K562 (cell line): ENCODE measurements at regions not wholly inside any gene's neighbourhood (a gene's known extent, or its start where the extent isn't known, plus 50 kb on each side); places are given as distances from the start of the nearest gene placed in this dataset.

Source experiments
- ATAC-seq: fragments of 200-7000 bp; cut with Tn5 transposase; 3 replicates; pipeline ENCODE4 v1.9.1; 2020; ENCODE audit warnings: moderate library complexity
- BruUV-seq: library from RNA; stranded (reverse); fragments of 400-500 nt; replicated peaks from 2 replicates; lab custom pipeline; 2021; lab: Mats Ljungman, UMichigan
- CTCF ChIA-PET: fragments of 300-600 bp; formaldehyde crosslinking; extraction: SDS; loops from one replicate; lab custom pipeline; 2021; ENCODE audit warnings: low intra/inter-chr PET ratio; lab: Yijun Ruan, JAX
- POLR2A ChIA-PET: fragments of 300-600, 350-650 bp; sonication (Branson Sonifier 250); formaldehyde crosslinking; extraction: SDS; loops from one replicate; lab custom pipeline; 2021; ENCODE audit warnings: antibody characterized with exemption, inconsistent platforms; lab: Yijun Ruan, JAX
- DNase-seq, 4 experiments: peaks; one replicate each; pipeline versions ENCODE4 v3.0.0 to v3.0.0-alpha.2; 2011 to 2018; ENCODE audit warnings: low spot score in 3 of 4, mixed read lengths in 3 of 4; ENCODE audit errors: extremely low read depth in 1 of 4
- FAIRE-seq: peaks from 2 replicates; lab custom pipeline; 2011; peaks lifted over from hg19 to GRCh38; lab: Jason Lieb, UNC
- H2AFZ ChIP-seq: 2 replicates; pipeline ENCODE4 v1.6.0; 2011; ENCODE audit warnings: low read depth, low read length, control low read depth, inconsistent platforms
- H3K27ac ChIP-seq: fragments of 200-600 bp; 3 replicates; pipeline ENCODE4 v1.8.0; 2011; ENCODE audit warnings: low read depth, mild to moderate bottlenecking, control low read depth, inconsistent platforms, low read length, moderate library complexity, mixed read lengths; ENCODE audit errors: extremely low read depth
- H3K27me3 ChIP-seq, 2 experiments: fragments of 300-600 bp in 1 of 2; 2 replicates in 1 of 2; 3 replicates in 1 of 2; pipeline versions ENCODE4 v1.6.0 to v1.8.0; 2011; ENCODE audit warnings: inconsistent platforms in 2 of 2, low read length in 2 of 2, mild to moderate bottlenecking in 1 of 2, mixed read lengths in 1 of 2, moderate library complexity in 1 of 2; ENCODE audit not compliant: control insufficient read depth in 2 of 2, insufficient read depth in 2 of 2
- H3K36me3 ChIP-seq: fragments of 300-600 bp; 3 replicates; pipeline ENCODE4 v1.8.0; 2011; ENCODE audit warnings: mild to moderate bottlenecking, low read length, inconsistent platforms; ENCODE audit not compliant: control insufficient read depth, insufficient read depth
- H3K4me1 ChIP-seq, 2 experiments: fragments of 200-600 bp in 1 of 2; replicated peaks in 1 of 2; 2 replicates in 1 of 2; 3 replicates in 1 of 2; pipeline versions ENCODE4 v1.5.1 to v1.8.0; 2011; ENCODE audit warnings: inconsistent platforms in 2 of 2, low read length in 2 of 2, mild to moderate bottlenecking in 1 of 2, mixed read lengths in 1 of 2, moderate library complexity in 1 of 2; ENCODE audit not compliant: control insufficient read depth in 2 of 2, insufficient read depth in 2 of 2
- H3K4me2 ChIP-seq: 2 replicates; pipeline ENCODE4 v1.6.1; 2011; ENCODE audit warnings: low read length, control low read depth, inconsistent platforms, mixed read lengths; ENCODE audit not compliant: insufficient read depth
- H3K4me3 ChIP-seq: fragments of 200-600 bp; sonication (generic), shearing (Covaris generic); 2 replicates; pipeline ENCODE4 v1.5.1; 2016; ENCODE audit warnings: control low read depth, inconsistent platforms
- H3K79me2 ChIP-seq: fragments of 200-600 bp; 3 replicates; pipeline ENCODE4 v1.8.0; 2011; ENCODE audit warnings: low read length, inconsistent platforms; ENCODE audit not compliant: control insufficient read depth, insufficient read depth
- H3K9ac ChIP-seq, 2 experiments: 2 replicates each; pipeline versions ENCODE4 v1.6.0 to v1.6.1; 2011; ENCODE audit warnings: low read depth in 2 of 2, low read length in 2 of 2, control low read depth in 1 of 2, inconsistent platforms in 1 of 2, mild to moderate bottlenecking in 1 of 2, mixed read lengths in 1 of 2; ENCODE audit not compliant: insufficient read depth in 1 of 2
- H3K9me1 ChIP-seq: one replicate; pipeline ENCODE4 v1.6.0; 2011; ENCODE audit warnings: inconsistent platforms, mild to moderate bottlenecking, low read length, moderate library complexity; ENCODE audit not compliant: control insufficient read depth, insufficient read depth
- H3K9me3 ChIP-seq: replicated peaks from 2 replicates; pipeline ENCODE4 v1.5.1; 2011; ENCODE audit warnings: low read depth, low read length, inconsistent platforms; ENCODE audit not compliant: control insufficient read depth, insufficient read depth
- H4K20me1 ChIP-seq: replicated peaks from 2 replicates; pipeline ENCODE4 v1.6.1; 2011; ENCODE audit warnings: low read length, inconsistent platforms, mixed read lengths; ENCODE audit not compliant: control insufficient read depth, insufficient read depth
- GTF2E2 ChIP-seq: fragments of 200-800 bp; sonication (Bioruptor generic); IDR thresholded peaks from 2 replicates; pipeline ENCODE4 v1.6.1; 2016; ENCODE audit warnings: missing genetic modification characterization, missing compliant biosample characterization
- LEF1 ChIP-seq: fragments of 450-650 bp; IDR thresholded peaks from 2 replicates; pipeline ENCODE4 v1.6.1; 2016; ENCODE audit warnings: mild to moderate bottlenecking
- MIER1 ChIP-seq: fragments of 450-650 bp; IDR thresholded peaks from 2 replicates; pipeline ENCODE4 v1.6.1; 2016; ENCODE audit warnings: antibody characterized with exemption, mild to moderate bottlenecking, low read depth
- POLR2AphosphoS5 ChIP-seq: IDR thresholded peaks from 2 replicates; pipeline ENCODE4 v1.6.1; 2011; ENCODE audit warnings: mild to moderate bottlenecking, low read depth, low read length, moderate library complexity; ENCODE audit not compliant: control insufficient read depth, insufficient read depth
- PRMT5 ChIP-seq: sonication (generic); formaldehyde crosslinking; IDR thresholded peaks from 2 replicates; pipeline ENCODE4 v1.5.0; 2020; ENCODE audit warnings: missing genetic modification reagents
- PTBP1 ChIP-seq: fragments of 200-400 bp; formaldehyde crosslinking; IDR thresholded peaks from 2 replicates; pipeline ENCODE4 v1.6.1; 2017; ENCODE audit warnings: low read depth, low read length
- RBM17 ChIP-seq: fragments of 200-400 bp; formaldehyde crosslinking; IDR thresholded peaks from 2 replicates; pipeline ENCODE4 v1.6.1; 2017; ENCODE audit warnings: low read depth, mild to moderate bottlenecking, low read length, borderline replicate concordance
- TAF15 ChIP-seq: fragments of 200-400 bp; formaldehyde crosslinking; IDR thresholded peaks from 2 replicates; pipeline ENCODE4 v1.6.1; 2017; ENCODE audit warnings: mild to moderate bottlenecking, low read depth, low read length, moderate library complexity
- TAF9B ChIP-seq: fragments of 450-650 bp; IDR thresholded peaks from 2 replicates; pipeline ENCODE4 v1.6.1; 2018; ENCODE audit warnings: mild to moderate bottlenecking; ENCODE audit not compliant: partially characterized antibody
- ZBED1 ChIP-seq: IDR thresholded peaks from 2 replicates; pipeline ENCODE4 v1.6.1; 2014
- ZNF311 ChIP-seq: fragments of 250-450 bp; sonication (Bioruptor Pico); IDR thresholded peaks from 2 replicates; pipeline ENCODE4 v1.4.0; 2020; ENCODE audit warnings: mild to moderate bottlenecking, moderate library complexity
- WGBS: fragments of 100-300 bp; shearing (Covaris generic); methylation state at CpG from one replicate; pipeline ENCODE4 v1.1.6; 2016; ENCODE audit warnings: low coverage, mixed read lengths; ENCODE audit not compliant: insufficient coverage; ENCODE audit errors: missing lambda C conversion rate; 5-methylcytosine and 5-hydroxymethylcytosine counted together
- in situ Hi-C: fragments of 300-500 bp; cut with MboI; formaldehyde crosslinking; loops from 4 replicates; pipeline ENCODE4 v1.15.0; 2018; ENCODE audit warnings: inconsistent platforms, mixed read lengths
- intact Hi-C: fragments of 100-400 bp; cut with micrococcal nuclease; formaldehyde crosslinking; loops from 2 replicates; pipeline ENCODE4 v1.14.2; 2022
- TF ChIP-seq, protein P1 (sequence below): fragments of 250-450 bp; sonication (Bioruptor Pico); IDR thresholded peaks from 2 replicates; pipeline ENCODE4 v1.5.1; 2021; ENCODE audit warnings: mild to moderate bottlenecking
- TF ChIP-seq, protein P2 (sequence below): sonication (generic); formaldehyde crosslinking; IDR thresholded peaks from 2 replicates; pipeline ENCODE4 v1.8.1; 2023; ENCODE audit warnings: mild to moderate bottlenecking, missing genetic modification reagents

DNA sequence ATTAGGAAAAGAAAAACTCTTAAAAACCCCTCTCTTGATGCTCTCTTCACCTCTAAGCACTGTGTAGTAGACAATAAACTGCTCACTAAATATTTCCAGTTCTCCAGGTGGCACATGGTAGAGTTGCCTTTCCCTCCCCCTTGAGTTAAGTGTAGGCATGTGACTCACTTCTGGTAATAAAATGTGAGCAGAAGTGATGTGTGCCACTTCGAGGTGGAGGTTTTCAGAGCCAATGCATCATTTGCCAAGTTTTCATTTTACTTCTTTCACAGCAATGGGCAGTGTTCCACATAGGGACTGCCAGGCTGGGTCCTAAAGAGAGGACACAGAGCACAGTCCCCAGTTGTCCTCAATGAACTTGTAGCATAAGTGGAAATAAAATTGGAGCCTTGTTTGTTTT, 131.6 kb upstream of the NPY start:
- no peak overlapping the region for H3K27ac ChIP-seq
- H2AFZ ChIP-seq, result no peak overlapping the region
- 0% methylated on average over 1 of the region's 1 CpG for WGBS
- no peaks in the 10 kb centered on the region for H3K9me1 ChIP-seq
- H3K9me3 ChIP-seq, result no peaks in the 10 kb centered on the region
- ChIA-PET POLR2A (interaction anchor here (0.6 kb wide), 1 partner anchor 1158 kb away, joined by 3 read pairs; no protein-coding TSS in a partner anchor), CTCF (no interaction called here)
- H3K4me1 ChIP-seq, result no peaks in the 10 kb centered on the region
- intact Hi-C loops (no loop called here), in situ Hi-C loops (no loop called here)
- FAIRE-seq (no peak), DNase-seq (no peak), ATAC-seq (no peak)
- BruUV-seq, result no TSS peak
- no peak overlapping the region for H3K4me2 ChIP-seq
- no peaks in the 10 kb centered on the region for H3K36me3 ChIP-seq
- H3K4me3 ChIP-seq, result no peak overlapping the region
- H3K9ac ChIP-seq, result no peak overlapping the region
- TF ChIP-seq TAF15, result no peak
- TF ChIP-seq, protein P1, sequence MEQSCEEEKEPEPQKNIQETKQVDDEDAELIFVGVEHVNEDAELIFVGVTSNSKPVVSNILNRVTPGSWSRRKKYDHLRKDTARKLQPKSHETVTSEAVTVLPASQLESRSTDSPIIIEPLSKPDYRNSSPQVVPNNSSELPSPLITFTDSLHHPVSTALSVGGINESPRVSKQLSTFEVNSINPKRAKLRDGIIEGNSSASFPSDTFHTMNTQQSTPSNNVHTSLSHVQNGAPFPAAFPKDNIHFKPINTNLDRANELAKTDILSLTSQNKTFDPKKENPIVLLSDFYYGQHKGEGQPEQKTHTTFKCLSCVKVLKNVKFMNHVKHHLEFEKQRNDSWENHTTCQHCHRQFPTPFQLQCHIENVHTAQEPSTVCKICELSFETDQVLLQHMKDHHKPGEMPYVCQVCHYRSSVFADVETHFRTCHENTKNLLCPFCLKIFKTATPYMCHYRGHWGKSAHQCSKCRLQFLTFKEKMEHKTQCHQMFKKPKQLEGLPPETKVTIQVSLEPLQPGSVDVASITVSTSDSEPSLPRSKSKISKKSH (CRISPR knock-in tag), result no peak
- TF ChIP-seq POLR2AphosphoS5, result no peak
- no peak for TF ChIP-seq TAF9B
- TF ChIP-seq, protein P2, sequence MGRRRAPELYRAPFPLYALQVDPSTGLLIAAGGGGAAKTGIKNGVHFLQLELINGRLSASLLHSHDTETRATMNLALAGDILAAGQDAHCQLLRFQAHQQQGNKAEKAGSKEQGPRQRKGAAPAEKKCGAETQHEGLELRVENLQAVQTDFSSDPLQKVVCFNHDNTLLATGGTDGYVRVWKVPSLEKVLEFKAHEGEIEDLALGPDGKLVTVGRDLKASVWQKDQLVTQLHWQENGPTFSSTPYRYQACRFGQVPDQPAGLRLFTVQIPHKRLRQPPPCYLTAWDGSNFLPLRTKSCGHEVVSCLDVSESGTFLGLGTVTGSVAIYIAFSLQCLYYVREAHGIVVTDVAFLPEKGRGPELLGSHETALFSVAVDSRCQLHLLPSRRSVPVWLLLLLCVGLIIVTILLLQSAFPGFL (CRISPR knock-in tag), result no peak
- no peak for TF ChIP-seq ZNF311 (CRISPR knock-in tag)
- TF ChIP-seq RBM17, result no peak
- TF ChIP-seq MIER1, result no peak
- no peak for TF ChIP-seq ZBED1
- TF ChIP-seq PTBP1, result no peak
- TF ChIP-seq PRMT5 (CRISPR knock-in tag), result no peak
- TF ChIP-seq GTF2E2, result no peak
- TF ChIP-seq LEF1, result no peak
- H3K79me2 ChIP-seq, result no peaks in the 10 kb centered on the region
- no peaks in the 10 kb centered on the region for H3K27me3 ChIP-seq
- no peaks in the 10 kb centered on the region for H4K20me1 ChIP-seq
